Activated T-cell treated with anti-CD3 and anti-CD28 coated beads for 1 hour (primary cell): ENCODE measurements at regions not wholly inside any gene's neighbourhood (a gene's known extent, or its start where the extent isn't known, plus 50 kb on each side); places are given as distances from the start of the nearest gene placed in this dataset.
"Not testable (repeated sequence)": the region's sequence is repeated elsewhere in the genome, so short reads cannot be mapped to it uniquely, and the experiment has no call there.

ENCODE experiments used
- DNase-seq: peaks from one replicate; pipeline ENCODE4 v3.0.0-alpha.2; 2020; ENCODE audit warnings: low read depth

- no peak for DNase-seq
Measured at GRCh38 chr15:91620229-91620628, 233.3 kb upstream of the SLCO3A1 start.

- DNase-seq, result no peak
Measured at GRCh38 chr15:91622235-91622634, 231.3 kb upstream of the SLCO3A1 start.

GRCh38 chr15:91622711-91623342 is 230.7 kb upstream of the SLCO3A1 start:
- DNase-seq, result no peak

- no peak for DNase-seq
Measured at GRCh38 chr15:91624353-91624968, 229.0 kb upstream of the SLCO3A1 start.

GRCh38 chr15:91625506-91625905 is 228.0 kb upstream of the SLCO3A1 start:
- DNase-seq, result no peak

GRCh38 chr15:91627473-91628278 is 225.8 kb upstream of the SLCO3A1 start:
- no peak for DNase-seq

- DNase-seq, result no peak
Measured at GRCh38 chr15:91630090-91630489, 223.4 kb upstream of the SLCO3A1 start.

- no peak for DNase-seq
Measured at GRCh38 chr15:91632176-91632575, 221.3 kb upstream of the SLCO3A1 start.

GRCh38 chr15:91632981-91633380 is 220.5 kb upstream of the SLCO3A1 start:
- no peak for DNase-seq

- DNase-seq, result no peak
Measured at GRCh38 chr15:91634179-91634578, 219.3 kb upstream of the SLCO3A1 start.

- DNase-seq, result no peak
Measured at GRCh38 chr15:91635080-91635479, 218.4 kb upstream of the SLCO3A1 start.

- no peak for DNase-seq
Measured at GRCh38 chr15:91635641-91636040, 217.9 kb upstream of the SLCO3A1 start.

GRCh38 chr15:91649016-91649415 is 204.5 kb upstream of the SLCO3A1 start:
- DNase-seq, result no peak

GRCh38 chr15:91649831-91650321 is 203.6 kb upstream of the SLCO3A1 start:
- DNase-seq, result no peak

- DNase-seq, result no peak
Measured at GRCh38 chr15:91651251-91651650, 202.3 kb upstream of the SLCO3A1 start.

- DNase-seq, result no peak
Measured at GRCh38 chr15:91652610-91653207, 200.8 kb upstream of the SLCO3A1 start.

GRCh38 chr15:91655563-91656290 is 197.8 kb upstream of the SLCO3A1 start:
- DNase-seq, result not testable (repeated sequence)

GRCh38 chr15:91660174-91660649 is 193.3 kb upstream of the SLCO3A1 start:
- DNase-seq, result no peak

- DNase-seq, result no peak
Measured at GRCh38 chr15:91664224-91664836, 189.2 kb upstream of the SLCO3A1 start.

- DNase-seq, result no peak
Measured at GRCh38 chr15:91665212-91665611, 188.3 kb upstream of the SLCO3A1 start.

- no peak for DNase-seq
Measured at GRCh38 chr15:91668370-91668769, 185.1 kb upstream of the SLCO3A1 start.
